Astrocyte of the spinal cord (primary cell): ENCODE measurements at regions not wholly inside any gene's neighbourhood (a gene's known extent, or its start where the extent isn't known, plus 50 kb on each side); places are given as distances from the start of the nearest gene placed in this dataset.

Experiments used
- DNase-seq: peaks from one replicate; pipeline ENCODE4 v3.0.0; 2011; ENCODE audit warnings: low read depth, low spot score
- H3K4me3 ChIP-seq: 2 replicates; pipeline ENCODE4 v1.5.1; 2011; ENCODE audit warnings: low read depth, mild to moderate bottlenecking, low read length, moderate library complexity
- CTCF ChIP-seq: IDR thresholded peaks from 2 replicates; pipeline ENCODE4 v1.5.1; 2012; ENCODE audit warnings: low read depth, mild to moderate bottlenecking, low read length, inconsistent platforms
- in situ Hi-C: cut with HindIII; loops from 2 replicates; pipeline ENCODE4 v1.10.0; 2017; ENCODE audit warnings: low sequenced_read_pairs

GRCh38 chr13:62433660-62434059 lies 1018.0 kb upstream of the PCDH20 start:
- DNase-seq = no peak
- no peak for TF ChIP-seq CTCF
- H3K4me3 ChIP-seq = no peak overlapping the region
- in situ Hi-C loops = no loop called here

- in situ Hi-C loops = no loop called here
- no peak for TF ChIP-seq CTCF
- no peak for DNase-seq
- no peak overlapping the region for H3K4me3 ChIP-seq
Measured at GRCh38 chr13:62432906-62433305, 1017.3 kb upstream of the PCDH20 start.

GRCh38 chr13:62432295-62432694 lies 1016.6 kb upstream of the PCDH20 start:
- TF ChIP-seq CTCF = no peak
- no peak overlapping the region for H3K4me3 ChIP-seq
- in situ Hi-C loops = no loop called here
- DNase-seq = no peak

GRCh38 chr13:62431852-62432251 lies 1016.2 kb upstream of the PCDH20 start:
- in situ Hi-C loops = no loop called here
- no peak for DNase-seq
- no peak overlapping the region for H3K4me3 ChIP-seq
- TF ChIP-seq CTCF = no peak

- no peak overlapping the region for H3K4me3 ChIP-seq
- TF ChIP-seq CTCF = no peak
- DNase-seq = peak; percentile 10
- in situ Hi-C loops = no loop called here
Measured at GRCh38 chr13:62418872-62419271, 1003.2 kb upstream of the PCDH20 start.

GRCh38 chr13:62418376-62418775 lies 1002.7 kb upstream of the PCDH20 start:
- no peak for TF ChIP-seq CTCF
- in situ Hi-C loops = no loop called here
- H3K4me3 ChIP-seq = no peak overlapping the region

GRCh38 chr13:62407871-62408270 lies 992.2 kb upstream of the PCDH20 start:
- in situ Hi-C loops = no loop called here
- no peak for TF ChIP-seq CTCF
- H3K4me3 ChIP-seq = no peak overlapping the region
- no peak for DNase-seq

More at GRCh38 chr13:62418376-62418775, 1002.7 kb upstream of the PCDH20 start:
- no peak for DNase-seq
